BJ (cell line): ENCODE measurements at regions not wholly inside any gene's neighbourhood (a gene's known extent, or its start where the extent isn't known, plus 50 kb on each side); places are given as distances from the start of the nearest gene placed in this dataset.
A peak's percentile ranks its signal among the peaks of the same experiment; 100 is the strongest.

Experiments used
- CTCF ChIA-PET: fragments of 350-600 bp; formaldehyde crosslinking; extraction: SDS; loops from one replicate; lab custom pipeline; 2021; ENCODE audit warnings: antibody characterized with exemption, inconsistent platforms; lab: Yijun Ruan, JAX
- POLR2A ChIA-PET: fragments of 300-600 bp; sonication (Branson Sonifier 250); formaldehyde crosslinking; extraction: SDS; loops from one replicate; lab custom pipeline; 2021; ENCODE audit warnings: antibody characterized with exemption; lab: Charles Lee
- DNase-seq: peaks from one replicate; pipeline ENCODE4 v3.0.0-alpha.2; 2011; ENCODE audit warnings: low read depth
- H3K27me3 ChIP-seq: 2 replicates; pipeline ENCODE4 v1.6.0; 2011; ENCODE audit warnings: low read length; ENCODE audit not compliant: control insufficient read depth, insufficient read depth
- H3K36me3 ChIP-seq: 2 replicates; pipeline ENCODE4 v1.5.1; 2011; ENCODE audit warnings: low read length; ENCODE audit not compliant: control insufficient read depth, insufficient read depth
- H3K4me3 ChIP-seq: 2 replicates; pipeline ENCODE4 v1.5.1; 2011; ENCODE audit warnings: low read depth, mild to moderate bottlenecking, control low read depth, low read length
- TF ChIP-seq, protein P1 (sequence below): IDR thresholded peaks from 2 replicates; pipeline ENCODE4 v1.5.1; 2011; ENCODE audit warnings: low read depth, mild to moderate bottlenecking, control low read depth, inconsistent platforms, low read length, moderate library complexity; ENCODE audit not compliant: insufficient read depth

DNA sequence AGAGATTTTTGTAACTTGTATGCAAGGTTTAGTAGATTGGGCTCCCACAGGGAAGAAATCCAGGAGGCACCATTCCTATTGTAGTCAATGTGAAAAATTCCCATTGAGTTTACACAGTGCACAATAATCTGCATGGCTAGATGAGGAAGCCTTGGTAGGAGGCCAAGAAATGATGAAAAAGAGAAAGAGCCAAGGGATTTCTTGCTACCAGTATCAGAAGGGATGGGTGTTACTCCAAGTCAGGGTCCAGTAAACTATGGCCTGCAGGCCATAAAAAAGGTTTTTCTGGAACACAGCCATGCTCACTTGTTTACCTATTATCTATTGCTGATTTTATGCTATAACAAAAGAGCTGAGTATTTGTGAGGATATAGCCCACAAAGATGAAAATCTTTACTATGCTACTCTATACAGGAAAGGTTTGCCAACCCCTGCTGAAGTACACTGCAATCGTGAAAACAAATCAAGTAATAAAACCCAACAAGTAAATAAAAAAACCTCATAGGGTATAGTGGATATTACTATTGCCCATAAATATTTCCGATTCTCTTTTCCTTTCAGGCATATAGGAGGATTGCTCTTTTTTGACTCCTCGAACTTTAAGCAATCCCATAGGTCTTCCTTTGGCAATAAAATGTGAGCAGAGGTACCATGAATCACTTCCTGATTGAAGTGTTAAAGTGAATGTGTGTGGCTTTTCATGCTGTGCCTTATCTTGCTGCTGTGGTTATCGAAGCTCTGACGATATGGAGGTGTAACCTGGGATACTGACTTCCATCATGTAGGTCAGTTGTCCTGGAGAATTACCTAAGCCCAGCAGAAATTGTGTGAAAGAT lies 256.3 kb upstream of the MAGI2 start:
- DNase-seq: no peak
- CTCF ChIA-PET: no interaction called here
- TF ChIP-seq, protein P1, sequence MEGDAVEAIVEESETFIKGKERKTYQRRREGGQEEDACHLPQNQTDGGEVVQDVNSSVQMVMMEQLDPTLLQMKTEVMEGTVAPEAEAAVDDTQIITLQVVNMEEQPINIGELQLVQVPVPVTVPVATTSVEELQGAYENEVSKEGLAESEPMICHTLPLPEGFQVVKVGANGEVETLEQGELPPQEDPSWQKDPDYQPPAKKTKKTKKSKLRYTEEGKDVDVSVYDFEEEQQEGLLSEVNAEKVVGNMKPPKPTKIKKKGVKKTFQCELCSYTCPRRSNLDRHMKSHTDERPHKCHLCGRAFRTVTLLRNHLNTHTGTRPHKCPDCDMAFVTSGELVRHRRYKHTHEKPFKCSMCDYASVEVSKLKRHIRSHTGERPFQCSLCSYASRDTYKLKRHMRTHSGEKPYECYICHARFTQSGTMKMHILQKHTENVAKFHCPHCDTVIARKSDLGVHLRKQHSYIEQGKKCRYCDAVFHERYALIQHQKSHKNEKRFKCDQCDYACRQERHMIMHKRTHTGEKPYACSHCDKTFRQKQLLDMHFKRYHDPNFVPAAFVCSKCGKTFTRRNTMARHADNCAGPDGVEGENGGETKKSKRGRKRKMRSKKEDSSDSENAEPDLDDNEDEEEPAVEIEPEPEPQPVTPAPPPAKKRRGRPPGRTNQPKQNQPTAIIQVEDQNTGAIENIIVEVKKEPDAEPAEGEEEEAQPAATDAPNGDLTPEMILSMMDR: no peak
- H3K4me3 ChIP-seq: no peak overlapping the region
- no peaks in the 10 kb centered on the region for H3K36me3 ChIP-seq
- H3K27me3 ChIP-seq: no peaks in the 10 kb centered on the region
- POLR2A ChIA-PET: no interaction called here

DNA sequence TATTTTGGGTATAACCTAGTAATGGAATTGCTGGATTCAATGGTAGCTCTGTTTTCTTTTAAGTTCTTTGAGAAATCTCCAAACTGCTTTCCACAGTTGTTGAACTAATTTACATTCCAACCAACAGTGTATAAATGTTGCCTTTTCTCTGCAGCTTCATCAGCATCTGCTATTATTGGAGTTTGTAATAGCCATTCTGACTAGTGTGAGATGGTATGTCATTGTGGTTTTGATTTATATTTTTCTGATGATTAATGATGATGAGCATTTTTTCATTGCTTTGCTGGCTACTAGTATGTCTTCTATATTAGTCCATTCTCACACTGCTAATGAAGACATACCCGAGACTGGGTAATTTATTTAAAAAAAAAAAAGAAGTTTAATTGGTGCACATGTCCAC lies 248.6 kb upstream of the MAGI2 start:
- CTCF ChIA-PET: interaction anchor here (1.9 kb wide), 1 partner anchor 9 kb away, joined by 6 read pairs; no protein-coding TSS in a partner anchor
- peak; percentile 8 for DNase-seq
- Histone ChIP-seq H3K4me3 (no peak overlapping the region), H3K27me3 (no peaks in the 10 kb centered on the region), H3K36me3 (no peaks in the 10 kb centered on the region)
- POLR2A ChIA-PET: no interaction called here
- TF ChIP-seq, protein P1: no peak

DNA sequence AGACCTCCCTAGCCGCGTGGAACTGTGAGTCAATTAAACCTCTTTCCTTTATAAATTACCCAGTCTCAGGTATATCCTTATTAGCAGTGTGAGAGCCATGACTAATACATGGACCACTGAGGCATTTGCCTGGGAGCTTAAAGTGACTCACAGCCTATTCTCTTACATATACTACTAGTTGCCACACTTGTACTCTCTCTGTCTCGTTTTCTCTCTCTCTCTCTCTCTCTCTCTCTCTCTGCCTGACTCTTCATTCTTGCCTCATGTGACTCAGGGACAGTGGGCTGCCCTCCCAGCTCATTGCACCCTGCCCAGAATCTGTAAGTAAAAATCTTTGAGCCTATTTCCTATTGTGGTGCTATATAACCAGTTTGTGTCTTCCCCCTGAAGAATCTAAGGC lies 238.5 kb upstream of the MAGI2 start:
- TF ChIP-seq, protein P1: no peak
- DNase-seq: peak; percentile 40
- Histone ChIP-seq H3K4me3 (no peak overlapping the region), H3K27me3 (no peaks in the 10 kb centered on the region), H3K36me3 (no peaks in the 10 kb centered on the region)
- ChIA-PET POLR2A (no interaction called here), CTCF (no interaction called here)

DNA sequence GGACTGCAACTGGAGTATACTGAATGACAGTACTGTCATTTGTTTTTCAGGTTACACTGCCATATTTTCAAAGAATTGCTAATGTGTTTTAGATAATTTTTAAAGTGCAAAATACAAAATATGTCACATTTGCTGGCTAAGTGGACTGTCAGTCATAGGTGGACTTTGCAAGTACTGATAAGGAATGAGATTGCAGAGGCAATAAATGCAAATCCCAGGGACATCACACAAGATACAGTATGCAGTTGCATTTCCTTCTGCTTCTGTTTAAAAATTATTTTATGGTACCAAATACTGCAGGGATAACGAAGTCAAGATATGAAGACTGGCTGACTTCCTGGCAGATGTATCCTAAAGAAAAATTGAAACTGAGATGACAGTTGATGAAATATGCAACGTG lies 237.6 kb upstream of the MAGI2 start:
- TF ChIP-seq, protein P1: no peak
- ChIA-PET POLR2A (no interaction called here), CTCF (no interaction called here)
- Histone ChIP-seq H3K4me3 (no peak overlapping the region), H3K36me3 (no peaks in the 10 kb centered on the region), H3K27me3 (no peaks in the 10 kb centered on the region)
- DNase-seq: no peak

DNA sequence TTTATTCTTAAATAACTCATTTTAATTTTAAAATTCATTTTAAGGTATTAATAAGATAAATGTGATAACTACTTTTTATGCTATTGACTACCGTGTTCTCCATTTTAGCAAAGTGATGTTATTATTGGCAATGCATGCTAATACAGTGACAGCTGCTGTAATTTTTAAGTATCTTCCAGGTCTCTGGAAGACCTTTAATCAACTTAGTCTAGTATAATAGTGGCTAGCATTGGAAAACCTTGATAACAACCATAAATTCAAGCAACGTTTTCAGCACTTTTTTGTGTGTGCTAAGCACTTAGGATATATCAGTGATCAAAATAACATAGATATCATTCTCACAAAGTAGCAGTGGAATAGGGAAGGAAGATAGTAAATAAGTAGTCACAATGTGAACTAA lies 230.9 kb upstream of the MAGI2 start:
- POLR2A ChIA-PET: no interaction called here
- H3K36me3 ChIP-seq: no peaks in the 10 kb centered on the region
- no peak overlapping the region for H3K4me3 ChIP-seq
- no peak for DNase-seq
- H3K27me3 ChIP-seq: no peaks in the 10 kb centered on the region
- CTCF ChIA-PET: interaction anchor here (1.0 kb wide), 1 partner anchor 20 kb away, joined by 3 read pairs; no protein-coding TSS in a partner anchor
- TF ChIP-seq, protein P1: no peak
